Transverse colon (tissue), 3 donors: ENCODE measurements at regions not wholly inside any gene's neighbourhood (a gene's known extent, or its start where the extent isn't known, plus 50 kb on each side); places are given as distances from the start of the nearest gene placed in this dataset.

Experiments used
- POLR2A ChIP-seq: fragments of 450-650 bp; IDR thresholded peaks from one replicate; pipeline ENCODE4 v1.6.1; 2016; ENCODE audit warnings: antibody characterized with exemption, mild to moderate bottlenecking, moderate library complexity
- TF ChIP-seq, protein P1 (sequence below), 5 experiments: fragments of 200-600 bp in 3 of 5; fragments of 450-650 bp in 2 of 5; sonication (generic) in 3 of 5; IDR thresholded peaks; 1 replicate in 2 of 5; 2 replicates in 3 of 5; pipeline ENCODE4 v1.5.1; 2016 to 2017; ENCODE audit warnings: antibody characterized with exemption in 5 of 5, inconsistent platforms in 3 of 5, mild to moderate bottlenecking in 2 of 5, moderate library complexity in 1 of 5

DNA sequence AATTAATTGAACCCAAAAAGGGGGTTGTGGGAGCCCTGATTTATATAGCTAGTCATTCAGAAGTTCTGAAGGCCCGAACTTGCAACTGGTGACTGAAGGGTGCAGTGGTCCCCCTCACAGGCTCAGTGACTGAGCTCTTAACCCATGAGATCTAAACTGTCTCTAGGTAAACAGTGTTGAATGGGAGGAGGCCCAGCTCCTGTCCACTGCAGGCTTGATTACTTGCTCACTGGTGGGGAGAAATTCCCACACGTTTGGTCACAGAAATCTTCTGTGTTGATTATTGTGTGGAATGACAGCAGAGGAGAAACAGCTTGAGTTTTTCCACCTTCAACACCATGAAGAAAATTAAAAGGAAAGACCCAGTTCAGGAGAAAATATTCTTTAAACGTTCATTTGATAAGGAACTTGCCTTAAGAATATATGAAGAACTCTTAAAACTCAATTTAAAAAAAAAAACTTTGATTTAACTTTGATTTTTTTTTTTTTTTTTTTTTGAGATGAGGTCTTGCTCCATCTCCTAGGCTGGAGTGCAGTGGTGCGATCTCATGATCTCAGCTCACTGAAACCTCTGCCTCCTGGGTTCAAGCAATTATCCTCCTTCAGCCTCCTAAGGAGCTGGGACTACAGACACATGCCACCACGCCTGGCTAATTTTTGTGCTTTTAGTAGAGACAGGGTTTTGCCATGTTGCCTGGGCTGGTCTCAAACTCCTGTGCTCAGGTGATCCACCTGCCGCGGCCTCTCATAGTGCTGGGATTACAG, 249.3 kb downstream of the UQCRFS1 start:
- TF ChIP-seq, protein P1, sequence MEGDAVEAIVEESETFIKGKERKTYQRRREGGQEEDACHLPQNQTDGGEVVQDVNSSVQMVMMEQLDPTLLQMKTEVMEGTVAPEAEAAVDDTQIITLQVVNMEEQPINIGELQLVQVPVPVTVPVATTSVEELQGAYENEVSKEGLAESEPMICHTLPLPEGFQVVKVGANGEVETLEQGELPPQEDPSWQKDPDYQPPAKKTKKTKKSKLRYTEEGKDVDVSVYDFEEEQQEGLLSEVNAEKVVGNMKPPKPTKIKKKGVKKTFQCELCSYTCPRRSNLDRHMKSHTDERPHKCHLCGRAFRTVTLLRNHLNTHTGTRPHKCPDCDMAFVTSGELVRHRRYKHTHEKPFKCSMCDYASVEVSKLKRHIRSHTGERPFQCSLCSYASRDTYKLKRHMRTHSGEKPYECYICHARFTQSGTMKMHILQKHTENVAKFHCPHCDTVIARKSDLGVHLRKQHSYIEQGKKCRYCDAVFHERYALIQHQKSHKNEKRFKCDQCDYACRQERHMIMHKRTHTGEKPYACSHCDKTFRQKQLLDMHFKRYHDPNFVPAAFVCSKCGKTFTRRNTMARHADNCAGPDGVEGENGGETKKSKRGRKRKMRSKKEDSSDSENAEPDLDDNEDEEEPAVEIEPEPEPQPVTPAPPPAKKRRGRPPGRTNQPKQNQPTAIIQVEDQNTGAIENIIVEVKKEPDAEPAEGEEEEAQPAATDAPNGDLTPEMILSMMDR (IDR thresholded peaks at IDR 0.05), result no peak
- TF ChIP-seq POLR2A, result no peak
